ENCODE measurements at regions not wholly inside any gene's neighbourhood (a gene's known extent, or its start where the extent isn't known, plus 50 kb on each side); places are given as distances from the start of the nearest gene placed in this dataset.

GRCh38 chr20:58019027-58019849 is 209.2 kb downstream of the ANKRD60 start:
- no peaks in the 10 kb centered on the region for H3K4me1 Mint-ChIP-seq
- no peaks in the 10 kb centered on the region for H3K9me3 Mint-ChIP-seq
- Histone ChIP-seq H3K9ac (ENCODE audit: extremely low read depth, low read length, poor library complexity, severe bottlenecking) (no peak overlapping the region), H3K27ac (ENCODE audit: low read depth, low read length) (no peak overlapping the region), H3K4me3 (ENCODE audit: low read length) (no peak overlapping the region), H3K36me3 (ENCODE audit: control insufficient read depth, insufficient read depth, low read length) (no peaks in the 10 kb centered on the region), H3K9me3 (ENCODE audit: control insufficient read depth, low read length) (peaks cover 6% of the 10 kb centered on the region), H3K27me3 (ENCODE audit: control insufficient read depth, insufficient read depth, low read length, poor library complexity, severe bottlenecking) (no peaks in the 10 kb centered on the region), H3K4me1 (ENCODE audit: control insufficient read depth, insufficient read depth, low read length) (no peaks in the 10 kb centered on the region)
- DNase-seq, result no peak
- no peaks in the 10 kb centered on the region for H3K27me3 Mint-ChIP-seq (ENCODE audit: insufficient read depth)
- H3K4me3 Mint-ChIP-seq, result no peak overlapping the region
- H3K27ac Mint-ChIP-seq, result no peak overlapping the region
- no peaks in the 10 kb centered on the region for H3K36me3 Mint-ChIP-seq (ENCODE audit: low read depth)
- WGBS, 2 experiments (ENCODE audit: insufficient coverage in 1 of 2, insufficient read length in 1 of 2), result 78 to 90% methylated on average over 16 to 24 of the region's 24 CpGs
- TF ChIP-seq CTCF (conservative IDR thresholded peaks at IDR 0.05), result no peak

GRCh38 chr20:58018590-58018989 is 209.9 kb downstream of the ANKRD60 start:
- no peaks in the 10 kb centered on the region for H3K27me3 Mint-ChIP-seq (ENCODE audit: insufficient read depth)
- H3K36me3 ChIP-seq (ENCODE audit: control insufficient read depth, insufficient read depth, low read length), result no peaks in the 10 kb centered on the region
- no peak overlapping the region for H3K4me3 ChIP-seq (ENCODE audit: low read length)
- no peaks in the 10 kb centered on the region for H3K36me3 Mint-ChIP-seq (ENCODE audit: low read depth)
- no peak overlapping the region for H3K9ac ChIP-seq (ENCODE audit: extremely low read depth, low read length, poor library complexity, severe bottlenecking)
- no peaks in the 10 kb centered on the region for H3K4me1 ChIP-seq (ENCODE audit: control insufficient read depth, insufficient read depth, low read length)
- H3K27ac Mint-ChIP-seq, result no peak overlapping the region
- no peaks in the 10 kb centered on the region for H3K9me3 Mint-ChIP-seq
- TF ChIP-seq CTCF (conservative IDR thresholded peaks at IDR 0.05), result no peak
- no peaks in the 10 kb centered on the region for H3K27me3 ChIP-seq (ENCODE audit: control insufficient read depth, insufficient read depth, low read length, poor library complexity, severe bottlenecking)
- peaks cover 6% of the 10 kb centered on the region for H3K9me3 ChIP-seq (ENCODE audit: control insufficient read depth, low read length)
- H3K4me3 Mint-ChIP-seq, result no peak overlapping the region
- DNase-seq, result no peak
- 91 to 94% methylated on average over 7 to 8 of the region's 8 CpGs for WGBS, 2 experiments (ENCODE audit: insufficient coverage in 1 of 2, insufficient read length in 1 of 2)
- H3K27ac ChIP-seq (ENCODE audit: low read depth, low read length), result peak overlapping the region; percentile 67
- no peaks in the 10 kb centered on the region for H3K4me1 Mint-ChIP-seq

- no peaks in the 10 kb centered on the region for H3K9me3 Mint-ChIP-seq
- Histone ChIP-seq H3K9me3 (ENCODE audit: control insufficient read depth, low read length) (peaks cover 6% of the 10 kb centered on the region), H3K27ac (ENCODE audit: low read depth, low read length) (peak overlapping the region; percentile 67), H3K36me3 (ENCODE audit: control insufficient read depth, insufficient read depth, low read length) (no peaks in the 10 kb centered on the region), H3K4me3 (ENCODE audit: low read length) (no peak overlapping the region), H3K27me3 (ENCODE audit: control insufficient read depth, insufficient read depth, low read length, poor library complexity, severe bottlenecking) (no peaks in the 10 kb centered on the region), H3K4me1 (ENCODE audit: control insufficient read depth, insufficient read depth, low read length) (no peaks in the 10 kb centered on the region), H3K9ac (ENCODE audit: extremely low read depth, low read length, poor library complexity, severe bottlenecking) (no peak overlapping the region)
- no peaks in the 10 kb centered on the region for H3K36me3 Mint-ChIP-seq (ENCODE audit: low read depth)
- H3K27me3 Mint-ChIP-seq (ENCODE audit: insufficient read depth), result no peaks in the 10 kb centered on the region
- WGBS, 2 experiments (ENCODE audit: insufficient coverage in 1 of 2, insufficient read length in 1 of 2), result 87 to 88% methylated on average over 13 to 16 of the region's 16 CpGs
- no peak for TF ChIP-seq CTCF (conservative IDR thresholded peaks at IDR 0.05)
- H3K4me3 Mint-ChIP-seq, result no peak overlapping the region
- H3K4me1 Mint-ChIP-seq, result no peaks in the 10 kb centered on the region
- H3K27ac Mint-ChIP-seq, result no peak overlapping the region
- no peak for DNase-seq
These were observed 210.4 kb downstream of the ANKRD60 start for GRCh38 chr20:58017970-58018530.

Measured in endodermal cell (in vitro differentiated cells).